Neural crest cell (in vitro differentiated cells): ENCODE measurements at regions not wholly inside any gene's neighbourhood (a gene's known extent, or its start where the extent isn't known, plus 50 kb on each side); places are given as distances from the start of the nearest gene placed in this dataset.

Experiments used
- DNase-seq: peaks from one replicate; pipeline ENCODE4 v3.0.0; 2021; ENCODE audit warnings: low read depth, mixed read lengths, low spot score
- H3K27ac Mint-ChIP-seq: one replicate; pipeline ENCODE4 v1.8.0; 2021; ENCODE audit warnings: mild to moderate bottlenecking, mixed read lengths; ENCODE audit not compliant: unreplicated experiment
- H3K27me3 Mint-ChIP-seq: 2 replicates; pipeline ENCODE4 v1.8.0; 2021; ENCODE audit warnings: low read depth, mild to moderate bottlenecking, mixed read lengths
- H3K36me3 Mint-ChIP-seq: 2 replicates; pipeline ENCODE4 v1.8.0; 2021; ENCODE audit warnings: low read depth, mild to moderate bottlenecking, mixed read lengths
- H3K4me1 Mint-ChIP-seq: 2 replicates; pipeline ENCODE4 v1.8.0; 2021; ENCODE audit warnings: mixed read lengths
- H3K4me3 Mint-ChIP-seq: one replicate; pipeline ENCODE4 v1.8.0; 2021; ENCODE audit warnings: mild to moderate bottlenecking, mixed read lengths
- H3K9me3 Mint-ChIP-seq: 2 replicates; pipeline ENCODE4 v1.8.0; 2021; ENCODE audit warnings: mixed read lengths
- TF ChIP-seq, protein P1 (sequence below): fragments of 200-600 bp; sonication (generic); conservative IDR thresholded peaks from 2 replicates; pipeline ENCODE4 v1.5.0; 2021; ENCODE audit warnings: antibody characterized with exemption, mild to moderate bottlenecking

GRCh38 chr5:56321236-56321881 lies 88.2 kb upstream of the ANKRD55 start:
- H3K27ac Mint-ChIP-seq: no peak overlapping the region
- no peaks in the 10 kb centered on the region for H3K36me3 Mint-ChIP-seq
- TF ChIP-seq, protein P1, sequence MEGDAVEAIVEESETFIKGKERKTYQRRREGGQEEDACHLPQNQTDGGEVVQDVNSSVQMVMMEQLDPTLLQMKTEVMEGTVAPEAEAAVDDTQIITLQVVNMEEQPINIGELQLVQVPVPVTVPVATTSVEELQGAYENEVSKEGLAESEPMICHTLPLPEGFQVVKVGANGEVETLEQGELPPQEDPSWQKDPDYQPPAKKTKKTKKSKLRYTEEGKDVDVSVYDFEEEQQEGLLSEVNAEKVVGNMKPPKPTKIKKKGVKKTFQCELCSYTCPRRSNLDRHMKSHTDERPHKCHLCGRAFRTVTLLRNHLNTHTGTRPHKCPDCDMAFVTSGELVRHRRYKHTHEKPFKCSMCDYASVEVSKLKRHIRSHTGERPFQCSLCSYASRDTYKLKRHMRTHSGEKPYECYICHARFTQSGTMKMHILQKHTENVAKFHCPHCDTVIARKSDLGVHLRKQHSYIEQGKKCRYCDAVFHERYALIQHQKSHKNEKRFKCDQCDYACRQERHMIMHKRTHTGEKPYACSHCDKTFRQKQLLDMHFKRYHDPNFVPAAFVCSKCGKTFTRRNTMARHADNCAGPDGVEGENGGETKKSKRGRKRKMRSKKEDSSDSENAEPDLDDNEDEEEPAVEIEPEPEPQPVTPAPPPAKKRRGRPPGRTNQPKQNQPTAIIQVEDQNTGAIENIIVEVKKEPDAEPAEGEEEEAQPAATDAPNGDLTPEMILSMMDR: no peak
- DNase-seq: no peak
- H3K4me1 Mint-ChIP-seq: peaks cover 18% of the 10 kb centered on the region
- no peaks in the 10 kb centered on the region for H3K27me3 Mint-ChIP-seq
- no peaks in the 10 kb centered on the region for H3K9me3 Mint-ChIP-seq
- H3K4me3 Mint-ChIP-seq: no peak overlapping the region

DNA sequence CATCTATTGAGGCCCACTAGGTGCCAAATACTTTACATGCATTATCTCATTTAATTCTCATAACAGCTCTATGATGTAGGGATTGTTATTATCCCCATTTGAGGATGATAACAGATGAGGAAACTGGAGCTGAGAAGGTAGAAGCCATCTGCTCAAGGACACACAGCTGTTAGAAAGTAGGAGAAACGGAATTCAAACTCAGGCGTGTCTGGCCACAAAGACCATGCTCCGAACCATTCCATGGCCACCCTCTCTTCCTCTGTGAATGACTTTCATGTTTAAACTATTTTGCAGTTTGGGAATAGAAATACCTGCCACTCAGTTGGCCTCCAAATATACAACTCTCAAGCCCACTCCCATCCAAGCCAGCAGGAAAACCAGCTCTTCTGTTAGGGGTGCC lies 87.6 kb upstream of the ANKRD55 start:
- Mint-ChIP-seq H3K4me1 (peaks cover 18% of the 10 kb centered on the region), H3K9me3 (no peaks in the 10 kb centered on the region), H3K27ac (no peak overlapping the region), H3K27me3 (no peaks in the 10 kb centered on the region), H3K36me3 (no peaks in the 10 kb centered on the region), H3K4me3 (no peak overlapping the region)
- no peak for DNase-seq
- TF ChIP-seq, protein P1: no peak

GRCh38 chr5:56319526-56320181 lies 86.5 kb upstream of the ANKRD55 start:
- Mint-ChIP-seq H3K9me3 (no peaks in the 10 kb centered on the region), H3K4me1 (peaks cover 19% of the 10 kb centered on the region), H3K27ac (peak overlapping the region; percentile 89), H3K4me3 (no peak overlapping the region), H3K27me3 (no peaks in the 10 kb centered on the region), H3K36me3 (no peaks in the 10 kb centered on the region)
- no peak for DNase-seq
- TF ChIP-seq, protein P1: no peak

- no peak overlapping the region for H3K4me3 Mint-ChIP-seq
- H3K4me1 Mint-ChIP-seq: peaks cover 18% of the 10 kb centered on the region
These were observed 84.9 kb upstream of the ANKRD55 start for GRCh38 chr5:56317923-56318561.

GRCh38 chr5:56316299-56316994 lies 83.3 kb upstream of the ANKRD55 start:
- Mint-ChIP-seq H3K27me3 (no peaks in the 10 kb centered on the region), H3K4me1 (peaks cover 10% of the 10 kb centered on the region), H3K36me3 (no peaks in the 10 kb centered on the region), H3K27ac (no peak overlapping the region), H3K4me3 (no peak overlapping the region), H3K9me3 (no peaks in the 10 kb centered on the region)
- TF ChIP-seq, protein P1: no peak
- DNase-seq: no peak

More at GRCh38 chr5:56317923-56318561, 84.9 kb upstream of the ANKRD55 start:
- TF ChIP-seq, protein P1: no peak
- no peaks in the 10 kb centered on the region for H3K27me3 Mint-ChIP-seq
- DNase-seq: no peak
- no peaks in the 10 kb centered on the region for H3K36me3 Mint-ChIP-seq
- H3K9me3 Mint-ChIP-seq: no peaks in the 10 kb centered on the region
- no peak overlapping the region for H3K27ac Mint-ChIP-seq
